CD4-positive, alpha-beta T cell (primary cell): ENCODE measurements at regions not wholly inside any gene's neighbourhood (a gene's known extent, or its start where the extent isn't known, plus 50 kb on each side); places are given as distances from the start of the nearest gene placed in this dataset.

Experiments used
- ATAC-seq: fragments of 200-7000 bp; cut with Tn5 transposase; one replicate; pipeline ENCODE4 v1.10.0; 2022; ENCODE audit warnings: mild to moderate bottlenecking; ENCODE audit not compliant: poor library complexity
- CTCF ChIA-PET: fragments of 350-600 bp; sonication (Branson Sonifier 250); formaldehyde crosslinking; loops from one replicate; lab custom pipeline; 2021; ENCODE audit warnings: antibody characterized with exemption, inconsistent platforms; lab: Charles Lee
- POLR2A ChIA-PET: fragments of 350-600 bp; sonication (Branson Sonifier 250); formaldehyde crosslinking; loops from one replicate; lab custom pipeline; 2021; ENCODE audit warnings: antibody characterized with exemption, inconsistent platforms; lab: Charles Lee
- DNase-seq, 14 experiments: peaks; one replicate each; pipeline ENCODE4 v3.0.0-alpha.2; 2013 to 2020; ENCODE audit warnings: mixed read lengths in 2 of 14
- H3K27ac ChIP-seq, 2 donors: one replicate each; pipeline versions ENCODE4 v1.5.1 to v1.7.0; 2013; ENCODE audit warnings: low read length in 2 of 2, low read depth in 1 of 2, mild to moderate bottlenecking in 1 of 2
- H3K27me3 ChIP-seq, 2 experiments: 1 replicate in 1 of 2; 2 replicates in 1 of 2; pipeline versions ENCODE4 v1.6.1 to v1.7.0; 2013; ENCODE audit warnings: low read length in 2 of 2, control low read depth in 1 of 2, mild to moderate bottlenecking in 1 of 2, moderate library complexity in 1 of 2; ENCODE audit not compliant: insufficient read depth in 2 of 2, control insufficient read depth in 1 of 2
- H3K36me3 ChIP-seq: one replicate; pipeline ENCODE4 v1.6.1; 2013; ENCODE audit warnings: low read length, control low read depth; ENCODE audit not compliant: insufficient read depth
- H3K4me1 ChIP-seq: one replicate; pipeline ENCODE4 v1.6.1; 2013; ENCODE audit warnings: low read length, control low read depth; ENCODE audit not compliant: insufficient read depth
- H3K4me3 ChIP-seq: one replicate; pipeline ENCODE4 v1.5.1; 2013; ENCODE audit warnings: mild to moderate bottlenecking, low read length, moderate library complexity
- H3K9me3 ChIP-seq, 2 experiments: 1 replicate in 1 of 2; 2 replicates in 1 of 2; pipeline versions ENCODE4 v1.6.1 to v1.7.0; 2013; ENCODE audit warnings: low read length in 2 of 2, mild to moderate bottlenecking in 2 of 2, control low read depth in 1 of 2, moderate library complexity in 1 of 2; ENCODE audit not compliant: control insufficient read depth in 1 of 2, insufficient read depth in 1 of 2
- H3K27ac Mint-ChIP-seq: one replicate; pipeline ENCODE4 v1.8.0; 2020; ENCODE audit warnings: mixed read lengths
- H3K27me3 Mint-ChIP-seq: one replicate; pipeline ENCODE4 v1.8.0; 2021; ENCODE audit warnings: mixed read lengths
- H3K36me3 Mint-ChIP-seq: one replicate; pipeline ENCODE4 v1.8.0; 2021; ENCODE audit warnings: low read depth, mixed read lengths
- H3K4me1 Mint-ChIP-seq: one replicate; pipeline ENCODE4 v1.8.0; 2021; ENCODE audit warnings: low read depth, mixed read lengths
- H3K4me3 Mint-ChIP-seq: one replicate; pipeline ENCODE4 v1.8.0; 2020; ENCODE audit warnings: mild to moderate bottlenecking, mixed read lengths
- H3K9me3 Mint-ChIP-seq: one replicate; pipeline ENCODE4 v1.8.0; 2020; ENCODE audit warnings: mixed read lengths
- CTCF ChIP-seq: fragments of 200-600 bp; IDR thresholded peaks from one replicate; pipeline ENCODE4 v1.8.0; 2022; ENCODE audit warnings: antibody characterized with exemption, mild to moderate bottlenecking
- intact Hi-C, 2 experiments: fragments of 100-400 bp; cut with DNase I in 1 of 2; cut with micrococcal nuclease in 1 of 2; formaldehyde crosslinking; loops; one replicate each; pipeline versions ENCODE4 v1.15.1 to v1.9.0; 2023 to 2025; cut with DNase I, micrococcal nuclease

- Mint-ChIP-seq H3K4me3 (no peak overlapping the region), H3K27ac (no peak overlapping the region), H3K4me1 (no peaks in the 10 kb centered on the region), H3K9me3 (peaks cover 7% of the 10 kb centered on the region), H3K27me3 (no peaks in the 10 kb centered on the region), H3K36me3 (peaks cover 4% of the 10 kb centered on the region)
- no peaks in the 10 kb centered on the region for H3K4me1 ChIP-seq
- intact Hi-C loops: no loop called here
- POLR2A ChIA-PET: no interaction called here
- peaks cover 5 to 6% of the 10 kb centered on the region in 2 experiments for H3K9me3 ChIP-seq
- ATAC-seq (no peak), DNase-seq (no peak)
- no peak overlapping the region for H3K4me3 ChIP-seq
- TF ChIP-seq CTCF: no peak
- H3K27me3 ChIP-seq: no peaks in the 10 kb centered on the region
- no peaks in the 10 kb centered on the region for H3K36me3 ChIP-seq
- CTCF ChIA-PET: no interaction called here
- H3K27ac ChIP-seq: no peak overlapping the region
These were observed 184.5 kb downstream of the SPRY1 start for GRCh38 chr4:123580981-123581664.

GRCh38 chr4:123581802-123582201 is 185.2 kb downstream of the SPRY1 start:
- no peaks in the 10 kb centered on the region for H3K4me1 Mint-ChIP-seq
- H3K27ac Mint-ChIP-seq: no peak overlapping the region
- no peak for ATAC-seq
- H3K27me3 ChIP-seq: no peaks in the 10 kb centered on the region
- H3K36me3 ChIP-seq: no peaks in the 10 kb centered on the region
- no peaks in the 10 kb centered on the region for H3K27me3 Mint-ChIP-seq
- POLR2A ChIA-PET: no interaction called here
- no peak overlapping the region for H3K4me3 Mint-ChIP-seq
- peaks cover 7% of the 10 kb centered on the region for H3K9me3 Mint-ChIP-seq
- intact Hi-C loops: no loop called here
- peaks cover 5 to 6% of the 10 kb centered on the region in 2 experiments for H3K9me3 ChIP-seq
- DNase-seq: no peak
- TF ChIP-seq CTCF: no peak
- H3K4me1 ChIP-seq: no peaks in the 10 kb centered on the region
- no peak overlapping the region for H3K27ac ChIP-seq
- CTCF ChIA-PET: no interaction called here
- H3K36me3 Mint-ChIP-seq: peaks cover 4% of the 10 kb centered on the region
- H3K4me3 ChIP-seq: no peak overlapping the region

- DNase-seq (no peak), ATAC-seq (no peak)
- H3K4me3 ChIP-seq: no peak overlapping the region
- H3K4me1 ChIP-seq: no peaks in the 10 kb centered on the region
- H3K4me1 Mint-ChIP-seq: no peaks in the 10 kb centered on the region
- H3K27ac ChIP-seq: no peak overlapping the region
- peaks cover 4% of the 10 kb centered on the region for H3K36me3 Mint-ChIP-seq
- intact Hi-C loops: no loop called here
- H3K36me3 ChIP-seq: no peaks in the 10 kb centered on the region
- CTCF ChIA-PET: no interaction called here
- no peak for TF ChIP-seq CTCF
- H3K9me3 Mint-ChIP-seq: peaks cover 7% of the 10 kb centered on the region
- POLR2A ChIA-PET: no interaction called here
- no peaks in the 10 kb centered on the region for H3K27me3 Mint-ChIP-seq
- H3K9me3 ChIP-seq: peaks cover 5 to 6% of the 10 kb centered on the region in 2 experiments
- H3K4me3 Mint-ChIP-seq: no peak overlapping the region
- H3K27ac Mint-ChIP-seq: no peak overlapping the region
- no peaks in the 10 kb centered on the region for H3K27me3 ChIP-seq
These were observed 186.4 kb downstream of the SPRY1 start for GRCh38 chr4:123583043-123583442.
